H1 (cell line): ENCODE measurements at regions not wholly inside any gene's neighbourhood (a gene's known extent, or its start where the extent isn't known, plus 50 kb on each side); places are given as distances from the start of the nearest gene placed in this dataset.
"Not testable (repeated sequence)": the region's sequence is repeated elsewhere in the genome, so short reads cannot be mapped to it uniquely, and the experiment has no call there.

Source experiments
- CTCF ChIA-PET: fragments of 300-600 bp; sonication (Branson Sonifier 250); formaldehyde crosslinking; loops from one replicate; lab custom pipeline; 2021; ENCODE audit not compliant: partially characterized antibody; lab: Charles Lee
- POLR2A ChIA-PET: fragments of 300-600 bp; sonication (Branson Sonifier 250); formaldehyde crosslinking; loops from one replicate; lab custom pipeline; 2021; ENCODE audit warnings: inconsistent platforms; ENCODE audit not compliant: partially characterized antibody; lab: Charles Lee
- DNase-seq, 2 experiments: peaks; one replicate each; pipeline versions ENCODE4 v3.0.0 to v3.0.0-alpha.2; 2010 to 2022; ENCODE audit warnings: low spot score in 2 of 2, low read depth in 1 of 2, mixed read lengths in 1 of 2
- FAIRE-seq: peaks from 2 replicates; lab custom pipeline; 2011; peaks lifted over from hg19 to GRCh38; lab: Jason Lieb, UNC
- H2AFZ ChIP-seq: 2 replicates; pipeline ENCODE4 v1.8.1; 2012; ENCODE audit warnings: low read length, inconsistent platforms
- H2AK5ac ChIP-seq: 2 replicates; pipeline ENCODE4 v1.6.1; 2013; ENCODE audit warnings: low read depth, low read length
- H2BK120ac ChIP-seq: replicated peaks from 2 replicates; pipeline ENCODE3; 2013; ENCODE audit warnings: low read depth, low read length, inconsistent platforms
- H2BK12ac ChIP-seq: 2 replicates; pipeline ENCODE4 v1.6.1; 2013; ENCODE audit warnings: low read depth, low read length
- H2BK15ac ChIP-seq: 2 replicates; pipeline ENCODE4 v1.6.1; 2013; ENCODE audit warnings: low read length
- H2BK20ac ChIP-seq: 2 replicates; pipeline ENCODE4 v1.6.1; 2013; ENCODE audit warnings: low read length
- H2BK5ac ChIP-seq: 2 replicates; pipeline ENCODE4 v1.6.1; 2013; ENCODE audit warnings: low read depth, low read length
- H3K14ac ChIP-seq: 2 replicates; pipeline ENCODE4 v1.6.1; 2013; ENCODE audit warnings: inconsistent platforms; ENCODE audit not compliant: insufficient read length
- H3K18ac ChIP-seq: 2 replicates; pipeline ENCODE4 v1.6.1; 2013; ENCODE audit warnings: low read length; ENCODE audit errors: extremely low read depth
- H3K23ac ChIP-seq: 2 replicates; pipeline ENCODE4 v1.6.1; 2013; ENCODE audit warnings: inconsistent platforms; ENCODE audit not compliant: insufficient read length
- H3K23me2 ChIP-seq: 2 replicates; pipeline ENCODE4 v1.6.1; 2013; ENCODE audit warnings: low read depth, low read length
- H3K27ac ChIP-seq: 2 replicates; pipeline ENCODE4 v1.6.1; 2011; ENCODE audit warnings: low read depth, low read length, inconsistent platforms
- H3K27me3 ChIP-seq, 4 experiments: replicated peaks in 1 of 4; 1 replicate in 1 of 4; 2 replicates in 3 of 4; pipeline versions ENCODE4 v1.6.1 to v1.8.1; 2011 to 2013; ENCODE audit warnings: low read length in 3 of 4, mild to moderate bottlenecking in 3 of 4, inconsistent platforms in 2 of 4, mixed read lengths in 2 of 4, moderate library complexity in 1 of 4; ENCODE audit not compliant: control insufficient read depth in 3 of 4, insufficient read depth in 3 of 4; ENCODE audit errors: extremely low read depth in 1 of 4
- H3K36me3 ChIP-seq, 4 experiments: 2 replicates each; pipeline versions ENCODE4 v1.6.1 to v1.8.1; 2011 to 2013; ENCODE audit warnings: mild to moderate bottlenecking in 4 of 4, low read length in 3 of 4, moderate library complexity in 2 of 4, control low read depth in 1 of 4, inconsistent platforms in 1 of 4; ENCODE audit not compliant: insufficient read depth in 4 of 4, control insufficient read depth in 2 of 4
- H3K4ac ChIP-seq: replicated peaks from 2 replicates; pipeline ENCODE3; 2013; ENCODE audit warnings: low read length, low read depth, mixed read lengths, inconsistent platforms; ENCODE audit not compliant: insufficient read length
- H3K4me1 ChIP-seq, 4 experiments: replicated peaks in 1 of 4; 1 replicate in 1 of 4; 2 replicates in 3 of 4; pipeline versions ENCODE4 v1.6.1 to v1.8.1; 2011 to 2013; ENCODE audit warnings: low read length in 3 of 4, inconsistent platforms in 2 of 4, mixed read lengths in 1 of 4; ENCODE audit not compliant: insufficient read depth in 4 of 4, control insufficient read depth in 3 of 4
- H3K4me2 ChIP-seq, 2 experiments: 2 replicates each; pipeline versions ENCODE4 v1.6.1 to v1.8.1; 2011 to 2013; ENCODE audit warnings: low read depth in 2 of 2, low read length in 2 of 2, control low read depth in 1 of 2, inconsistent platforms in 1 of 2, mild to moderate bottlenecking in 1 of 2; ENCODE audit not compliant: insufficient read depth in 1 of 2
- H3K4me3 ChIP-seq, 4 experiments: fragments of 200-600, 300-600 bp in 1 of 4; sonication (generic), shearing (Covaris generic), sonication (Bioruptor Twin) in 1 of 4; 2 replicates each; pipeline versions ENCODE4 v1.5.1 to v1.8.1; 2011 to 2016; ENCODE audit warnings: low read length in 4 of 4, low read depth in 3 of 4, control low read depth in 2 of 4, inconsistent platforms in 2 of 4, mild to moderate bottlenecking in 2 of 4, mixed read lengths in 1 of 4, moderate library complexity in 1 of 4; ENCODE audit not compliant: insufficient read depth in 2 of 4; ENCODE audit errors: extremely low read depth in 1 of 4
- H3K56ac ChIP-seq: replicated peaks from 2 replicates; pipeline ENCODE3; 2013; ENCODE audit warnings: low read depth, mild to moderate bottlenecking, mixed read lengths, low read length, inconsistent platforms; ENCODE audit not compliant: insufficient read length
- H3K79me1 ChIP-seq: 2 replicates; pipeline ENCODE4 v1.6.1; 2013; ENCODE audit warnings: low read depth, low read length, control low read depth
- H3K79me2 ChIP-seq, 2 experiments: 2 replicates each; pipeline versions ENCODE4 v1.6.1 to v1.8.1; 2012 to 2013; ENCODE audit warnings: low read length in 2 of 2, mild to moderate bottlenecking in 2 of 2, inconsistent platforms in 1 of 2; ENCODE audit not compliant: insufficient read depth in 2 of 2, control insufficient read depth in 1 of 2
- H3K9ac ChIP-seq, 4 experiments: replicated peaks in 1 of 4; 1 replicate in 1 of 4; 2 replicates in 3 of 4; pipeline versions ENCODE4 v1.6.1 to v1.8.1; 2011 to 2013; ENCODE audit warnings: low read depth in 3 of 4, low read length in 3 of 4, control low read depth in 2 of 4, mild to moderate bottlenecking in 2 of 4, moderate library complexity in 2 of 4, inconsistent platforms in 1 of 4; ENCODE audit errors: extremely low read depth in 1 of 4
- H3K9me3 ChIP-seq, 2 experiments: 2 replicates each; pipeline versions ENCODE4 v1.6.1 to v1.8.1; 2012 to 2013; ENCODE audit warnings: mild to moderate bottlenecking in 2 of 2, moderate library complexity in 2 of 2, control low read depth in 1 of 2, inconsistent platforms in 1 of 2, low read depth in 1 of 2, low read length in 1 of 2, mixed read lengths in 1 of 2; ENCODE audit not compliant: insufficient read depth in 2 of 2
- H4K20me1 ChIP-seq, 2 experiments: replicated peaks in 1 of 2; 2 replicates each; pipeline versions ENCODE3 to v1.8.1; 2011 to 2013; ENCODE audit warnings: inconsistent platforms in 2 of 2, low read length in 2 of 2, mild to moderate bottlenecking in 1 of 2; ENCODE audit not compliant: insufficient read depth in 2 of 2, control insufficient read depth in 1 of 2
- H4K5ac ChIP-seq: 2 replicates; pipeline ENCODE4 v1.6.1; 2013; ENCODE audit warnings: low read length, low read depth, mixed read lengths, inconsistent platforms; ENCODE audit not compliant: insufficient read length
- H4K8ac ChIP-seq: 2 replicates; pipeline ENCODE4 v1.8.0; 2013; ENCODE audit warnings: mild to moderate bottlenecking, moderate library complexity, low read length, inconsistent platforms; ENCODE audit not compliant: insufficient read depth; ENCODE audit errors: extremely low read depth
- H4K91ac ChIP-seq: replicated peaks from 2 replicates; pipeline ENCODE3; 2013; ENCODE audit warnings: low read length, mixed read lengths, inconsistent platforms; ENCODE audit not compliant: insufficient read length
- WGBS, 2 experiments: shearing (Covaris generic) in 1 of 2; methylation state at CpG; one replicate each; pipeline versions ENCODE4 v1.1.6 to v1.1.7; 2013 to 2015; ENCODE audit warnings: low lambda C conversion rate in 2 of 2, mixed read lengths in 2 of 2, inconsistent platforms in 1 of 2, low coverage in 1 of 2, missing lambda C conversion rate in 1 of 2; ENCODE audit not compliant: insufficient replicate concordance in 2 of 2, insufficient coverage in 1 of 2, insufficient read length in 1 of 2; ENCODE audit errors: extremely low coverage in 1 of 2, missing lambda C conversion rate in 1 of 2; 5-methylcytosine and 5-hydroxymethylcytosine counted together

DNA sequence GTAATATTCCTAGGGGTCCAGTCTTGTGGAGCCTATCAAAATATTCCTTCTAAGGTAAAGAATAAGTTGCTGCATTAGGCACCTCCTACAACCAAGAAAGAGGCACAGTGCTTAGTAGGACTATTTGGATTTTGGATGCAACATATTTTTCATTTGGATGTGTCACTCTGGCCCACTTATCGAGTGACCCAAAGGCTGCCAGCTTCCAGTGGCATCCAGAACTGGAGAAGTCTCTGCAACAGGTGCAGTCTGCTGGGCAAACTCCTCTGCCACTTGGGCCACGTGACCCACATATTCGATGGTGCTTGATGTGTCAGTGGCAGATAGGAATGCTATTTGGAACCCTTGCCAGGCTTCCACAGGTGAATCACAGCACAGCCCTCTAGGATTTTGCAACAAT lies 151.7 kb downstream of the RBMY1A1 start:
- H3K79me2 ChIP-seq, CTCF ChIA-PET: not testable (repeated sequence)

DNA sequence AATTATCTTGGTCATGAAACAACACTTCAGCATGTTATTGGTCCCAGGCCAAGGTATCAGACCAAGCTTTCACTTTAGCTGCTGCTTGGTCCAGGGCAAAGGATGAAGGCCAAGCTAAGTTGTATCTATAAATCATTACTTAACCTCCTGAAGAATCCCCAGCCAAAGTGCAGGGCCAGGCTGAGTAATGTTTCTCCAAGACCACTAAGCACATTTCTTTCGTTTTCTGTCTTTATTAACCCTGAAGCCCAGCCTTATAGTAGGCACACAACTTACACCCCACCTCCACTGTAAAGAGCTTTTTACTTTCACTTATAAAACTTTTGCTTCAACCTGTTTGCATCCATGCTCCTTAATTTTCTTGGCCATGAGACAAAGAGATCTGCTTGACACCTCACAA lies 167.3 kb downstream of the RBMY1A1 start:
- H3K23ac ChIP-seq, H3K4me2 ChIP-seq, POLR2A ChIA-PET, H3K79me1 ChIP-seq, H3K36me3 ChIP-seq, H3K27ac ChIP-seq, H4K91ac ChIP-seq, H3K4ac ChIP-seq, H4K5ac ChIP-seq, H2BK12ac ChIP-seq, H3K23me2 ChIP-seq, DNase-seq, H2BK15ac ChIP-seq, H2BK20ac ChIP-seq, H3K4me3 ChIP-seq, H2AFZ ChIP-seq, H3K4me1 ChIP-seq, H4K20me1 ChIP-seq, H3K9me3 ChIP-seq, H2BK5ac ChIP-seq, H3K27me3 ChIP-seq, H4K8ac ChIP-seq, H3K9ac ChIP-seq, H2BK120ac ChIP-seq, H3K56ac ChIP-seq, H3K79me2 ChIP-seq, H2AK5ac ChIP-seq, FAIRE-seq, H3K14ac ChIP-seq, H3K18ac ChIP-seq, CTCF ChIA-PET: not testable (repeated sequence)
- WGBS, 2 experiments = no CpG with 5 or more reads among the region's 1 CpG

More for the DNA sequence above, 151.7 kb downstream of the RBMY1A1 start:
- H3K4ac ChIP-seq, H3K23ac ChIP-seq, H3K4me2 ChIP-seq, H3K14ac ChIP-seq, H3K9ac ChIP-seq, H3K4me1 ChIP-seq, H4K8ac ChIP-seq, H3K23me2 ChIP-seq, H3K79me1 ChIP-seq, POLR2A ChIA-PET, FAIRE-seq, H4K5ac ChIP-seq, H2BK12ac ChIP-seq, H2BK5ac ChIP-seq, H3K36me3 ChIP-seq, H2BK15ac ChIP-seq, H2BK20ac ChIP-seq, H2AK5ac ChIP-seq, H3K27ac ChIP-seq, H4K20me1 ChIP-seq, H3K18ac ChIP-seq, DNase-seq, H3K56ac ChIP-seq, H3K27me3 ChIP-seq, H2BK120ac ChIP-seq, H4K91ac ChIP-seq, H2AFZ ChIP-seq, H3K4me3 ChIP-seq, H3K9me3 ChIP-seq: not testable (repeated sequence)
- WGBS, 2 experiments = 56% methylated on average over 3 of the region's 3 CpGs; no CpG with 5 or more reads in 1 of the 2 experiments
